ENCODE measurements at regions not wholly inside any gene's neighbourhood (a gene's known extent, or its start where the extent isn't known, plus 50 kb on each side); places are given as distances from the start of the nearest gene placed in this dataset.

DNA sequence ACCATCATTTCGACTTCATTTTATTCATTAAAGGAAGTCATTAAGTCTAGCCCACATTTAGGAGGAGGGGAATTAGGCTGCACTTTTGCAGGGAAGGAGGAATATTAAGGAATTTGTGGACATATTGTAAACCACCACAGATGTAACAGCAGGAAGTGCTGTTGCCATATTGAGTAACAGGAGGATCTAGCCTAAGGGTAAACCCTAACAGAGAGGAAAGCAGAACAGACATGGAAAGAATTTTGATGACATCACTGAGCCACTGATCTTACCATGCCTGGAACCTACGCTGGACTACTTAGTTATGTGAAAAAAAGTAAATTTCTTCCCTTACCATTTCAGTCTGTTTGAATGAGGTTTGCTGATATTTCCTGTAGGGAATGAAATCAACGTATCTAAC is 100.7 kb upstream of the ATF7IP start:
- H3K9me3 ChIP-seq (ENCODE audit: control insufficient read depth, low read length) = no peaks in the 10 kb centered on the region
- H3K4me1 ChIP-seq (ENCODE audit: control insufficient read depth, insufficient read depth, low read length, poor library complexity, severe bottlenecking) = no peaks in the 10 kb centered on the region
- no peaks in the 10 kb centered on the region for H3K36me3 ChIP-seq (ENCODE audit: control insufficient read depth, insufficient read depth, low read length)
- no peak overlapping the region for H3K4me3 ChIP-seq (ENCODE audit: insufficient read depth, low read depth, low read length, poor library complexity, severe bottlenecking)
- no peaks in the 10 kb centered on the region for H3K27me3 ChIP-seq (replicated peaks; ENCODE audit: control insufficient read depth, insufficient read depth, low read length, poor library complexity, severe bottlenecking)
- DNase-seq = no peak
- no peak overlapping the region for H3K27ac ChIP-seq (ENCODE audit: insufficient read depth, low read length, poor library complexity, severe bottlenecking)

DNA sequence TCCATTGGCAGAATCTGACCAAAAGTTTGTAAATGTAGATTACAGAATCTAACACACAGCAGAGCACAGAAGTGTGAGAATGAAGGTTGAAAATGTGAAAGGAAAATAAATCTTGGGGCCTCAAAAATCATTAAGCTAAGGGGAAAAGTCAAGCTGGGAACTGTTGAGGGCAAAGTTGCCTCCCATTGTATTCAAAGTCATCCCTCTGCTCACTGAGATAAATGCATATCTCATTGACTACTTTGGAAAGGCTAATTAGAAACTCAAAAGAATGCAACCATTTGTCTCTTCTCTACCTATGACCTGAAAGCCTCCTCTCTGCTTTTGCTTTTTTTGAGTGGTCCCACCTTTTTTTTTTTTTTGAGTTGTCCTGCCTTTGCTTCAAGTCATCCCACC is 97.4 kb upstream of the ATF7IP start:
- H3K9me3 ChIP-seq (ENCODE audit: control insufficient read depth, low read length) = no peaks in the 10 kb centered on the region
- no peaks in the 10 kb centered on the region for H3K27me3 ChIP-seq (replicated peaks; ENCODE audit: control insufficient read depth, insufficient read depth, low read length, poor library complexity, severe bottlenecking)

DNA sequence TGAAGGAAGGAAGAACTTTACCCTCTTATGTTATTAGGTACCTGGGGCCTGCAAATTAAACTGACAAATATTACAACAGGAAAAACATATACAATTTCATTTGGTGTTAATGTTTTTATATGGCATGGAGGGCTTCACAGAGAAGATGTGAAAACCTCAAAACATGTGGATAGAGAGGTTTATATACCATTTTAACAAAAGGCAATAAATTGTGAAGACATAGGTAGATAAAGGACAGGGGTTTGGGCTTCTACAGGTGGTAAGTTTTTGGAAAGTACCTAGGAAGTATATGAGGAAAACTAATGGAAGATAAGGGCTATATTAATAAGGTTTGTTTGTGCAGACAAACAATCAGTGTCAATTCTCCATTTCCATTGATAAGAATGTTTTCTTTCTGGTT is 95.1 kb upstream of the ATF7IP start:
- Histone ChIP-seq H3K27ac (ENCODE audit: insufficient read depth, low read length, poor library complexity, severe bottlenecking) (no peak overlapping the region), H3K36me3 (ENCODE audit: control insufficient read depth, insufficient read depth, low read length) (no peaks in the 10 kb centered on the region), H3K4me1 (ENCODE audit: control insufficient read depth, insufficient read depth, low read length, poor library complexity, severe bottlenecking) (no peaks in the 10 kb centered on the region), H3K27me3 (replicated peaks; ENCODE audit: control insufficient read depth, insufficient read depth, low read length, poor library complexity, severe bottlenecking) (no peaks in the 10 kb centered on the region), H3K4me3 (ENCODE audit: insufficient read depth, low read depth, low read length, poor library complexity, severe bottlenecking) (no peak overlapping the region), H3K9me3 (ENCODE audit: control insufficient read depth, low read length) (no peaks in the 10 kb centered on the region)
- DNase-seq = no peak

More for the DNA sequence above, 97.4 kb upstream of the ATF7IP start:
- Histone ChIP-seq H3K4me3 (ENCODE audit: insufficient read depth, low read depth, low read length, poor library complexity, severe bottlenecking) (no peak overlapping the region), H3K36me3 (ENCODE audit: control insufficient read depth, insufficient read depth, low read length) (no peaks in the 10 kb centered on the region), H3K4me1 (ENCODE audit: control insufficient read depth, insufficient read depth, low read length, poor library complexity, severe bottlenecking) (no peaks in the 10 kb centered on the region), H3K27ac (ENCODE audit: insufficient read depth, low read length, poor library complexity, severe bottlenecking) (no peak overlapping the region)
- no peak for DNase-seq

DNA sequence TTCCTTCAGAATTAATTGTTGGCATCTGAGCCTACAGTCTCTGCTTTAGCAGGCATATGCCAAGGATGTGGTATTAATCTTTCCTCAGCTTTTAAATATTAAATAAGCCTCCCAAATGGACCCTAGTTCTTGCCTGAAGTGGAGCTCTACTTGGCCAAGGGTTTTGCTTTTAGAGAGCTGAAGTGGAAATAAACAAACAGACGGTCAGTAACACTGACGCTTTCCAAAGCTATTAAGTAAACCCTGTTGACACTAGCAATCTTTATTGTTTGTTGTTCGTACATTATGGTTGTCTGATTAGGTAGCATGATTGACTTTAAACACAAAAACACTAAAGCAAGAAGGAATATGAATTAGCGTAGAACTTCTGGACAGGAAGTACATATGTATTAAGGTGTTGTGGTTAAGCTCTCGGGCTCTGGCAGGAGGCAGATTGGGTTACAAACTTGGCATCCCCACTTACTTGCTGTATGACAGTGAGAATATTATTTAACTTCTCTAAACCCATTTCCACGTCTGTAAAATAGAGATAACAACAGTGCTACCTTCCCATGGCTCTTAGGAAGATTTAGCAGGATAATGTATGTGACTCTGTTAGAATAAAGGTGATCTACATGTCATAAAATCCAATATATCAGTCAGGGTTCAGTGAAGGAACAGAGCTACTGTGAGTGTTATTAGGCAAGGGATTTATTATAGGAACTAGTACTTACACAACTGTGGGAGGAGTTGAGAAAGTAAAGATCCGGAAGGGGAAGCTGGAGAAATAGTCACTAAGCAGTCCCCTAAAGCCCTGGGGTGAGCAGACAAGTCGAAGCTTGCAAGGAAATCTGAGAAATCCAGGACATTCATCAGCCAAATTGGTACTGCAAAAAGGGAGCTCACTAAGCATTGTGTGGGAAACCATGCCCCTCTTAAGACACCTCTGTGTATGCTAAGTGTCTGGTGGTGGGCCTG is 92.2 kb upstream of the ATF7IP start:
- H3K27me3 ChIP-seq (replicated peaks; ENCODE audit: control insufficient read depth, insufficient read depth, low read length, poor library complexity, severe bottlenecking) = no peaks in the 10 kb centered on the region
- no peaks in the 10 kb centered on the region for H3K36me3 ChIP-seq (ENCODE audit: control insufficient read depth, insufficient read depth, low read length)
- no peak for DNase-seq
- H3K4me3 ChIP-seq (ENCODE audit: insufficient read depth, low read depth, low read length, poor library complexity, severe bottlenecking) = no peak overlapping the region
- H3K27ac ChIP-seq (ENCODE audit: insufficient read depth, low read length, poor library complexity, severe bottlenecking) = no peak overlapping the region
- H3K9me3 ChIP-seq (ENCODE audit: control insufficient read depth, low read length) = no peaks in the 10 kb centered on the region
- no peaks in the 10 kb centered on the region for H3K4me1 ChIP-seq (ENCODE audit: control insufficient read depth, insufficient read depth, low read length, poor library complexity, severe bottlenecking)

DNA sequence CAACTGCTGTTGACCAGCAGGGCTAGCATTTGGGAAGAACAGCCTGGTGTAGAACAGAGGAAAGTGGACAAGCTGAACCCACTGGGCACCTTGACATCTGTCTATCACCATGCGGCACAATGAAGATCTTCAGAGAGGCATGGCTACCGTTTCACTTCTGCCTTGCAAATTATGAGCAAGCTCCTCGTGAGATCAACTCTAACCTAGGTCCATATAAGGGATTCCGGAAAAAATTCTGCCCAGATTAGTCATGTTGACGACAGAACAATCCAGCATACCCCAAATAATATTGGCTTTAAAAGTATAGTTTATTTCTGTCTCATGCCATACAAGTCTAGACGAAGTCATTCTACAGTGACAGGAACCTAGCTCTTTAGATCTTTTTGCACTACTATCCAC is 91.6 kb upstream of the ATF7IP start:
- no peak overlapping the region for H3K4me3 ChIP-seq (ENCODE audit: insufficient read depth, low read depth, low read length, poor library complexity, severe bottlenecking)
- no peaks in the 10 kb centered on the region for H3K9me3 ChIP-seq (ENCODE audit: control insufficient read depth, low read length)
- no peak overlapping the region for H3K27ac ChIP-seq (ENCODE audit: insufficient read depth, low read length, poor library complexity, severe bottlenecking)
- H3K4me1 ChIP-seq (ENCODE audit: control insufficient read depth, insufficient read depth, low read length, poor library complexity, severe bottlenecking) = no peaks in the 10 kb centered on the region
- H3K27me3 ChIP-seq (replicated peaks; ENCODE audit: control insufficient read depth, insufficient read depth, low read length, poor library complexity, severe bottlenecking) = no peaks in the 10 kb centered on the region
- no peaks in the 10 kb centered on the region for H3K36me3 ChIP-seq (ENCODE audit: control insufficient read depth, insufficient read depth, low read length)
- DNase-seq = no peak

DNA sequence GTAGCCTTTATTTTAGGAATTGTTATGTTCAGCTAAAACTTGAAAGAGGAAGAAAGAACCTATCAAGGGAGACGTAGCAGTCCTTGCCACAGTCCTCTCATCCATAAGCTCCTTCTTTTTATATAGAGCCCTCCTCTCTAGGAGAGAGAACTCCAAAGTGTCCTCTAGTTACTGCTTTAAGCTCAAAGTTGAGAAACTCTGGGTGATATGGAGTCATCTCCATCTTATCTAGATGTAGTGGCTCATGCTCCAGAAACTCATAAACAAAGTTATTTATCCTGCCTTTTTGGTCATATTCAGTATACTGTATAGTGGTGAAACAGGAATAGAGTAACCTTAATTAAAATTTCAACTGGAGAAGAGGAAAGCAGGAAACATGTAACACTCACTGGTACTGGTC is 90.4 kb upstream of the ATF7IP start:
- H3K4me3 ChIP-seq (ENCODE audit: insufficient read depth, low read depth, low read length, poor library complexity, severe bottlenecking) = no peak overlapping the region
- H3K27me3 ChIP-seq (replicated peaks; ENCODE audit: control insufficient read depth, insufficient read depth, low read length, poor library complexity, severe bottlenecking) = no peaks in the 10 kb centered on the region
- H3K27ac ChIP-seq (ENCODE audit: insufficient read depth, low read length, poor library complexity, severe bottlenecking) = no peak overlapping the region
- H3K9me3 ChIP-seq (ENCODE audit: control insufficient read depth, low read length) = no peaks in the 10 kb centered on the region
- no peak for DNase-seq
- H3K4me1 ChIP-seq (ENCODE audit: control insufficient read depth, insufficient read depth, low read length, poor library complexity, severe bottlenecking) = no peaks in the 10 kb centered on the region
- H3K36me3 ChIP-seq (ENCODE audit: control insufficient read depth, insufficient read depth, low read length) = no peaks in the 10 kb centered on the region

DNA sequence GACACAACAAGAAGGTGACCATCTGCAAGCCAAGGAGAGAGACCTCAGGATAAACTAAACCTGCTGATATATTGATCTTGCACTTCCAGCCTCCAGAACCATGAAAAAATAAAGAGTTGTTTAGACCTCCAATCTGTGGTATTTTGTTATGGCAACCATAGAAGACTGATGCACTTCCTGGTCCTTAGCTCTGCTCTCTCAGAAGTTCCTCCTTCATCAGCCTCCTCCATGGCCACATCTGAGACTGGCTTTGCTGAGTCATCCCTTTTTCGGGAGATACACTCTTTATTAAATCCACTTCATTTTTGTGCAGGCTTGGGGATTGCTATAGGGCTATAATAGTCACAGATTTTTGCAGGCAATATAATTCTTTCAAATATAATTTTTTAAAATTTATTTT is 89.6 kb upstream of the ATF7IP start:
- Histone ChIP-seq H3K27ac (ENCODE audit: insufficient read depth, low read length, poor library complexity, severe bottlenecking) (no peak overlapping the region), H3K4me1 (ENCODE audit: control insufficient read depth, insufficient read depth, low read length, poor library complexity, severe bottlenecking) (no peaks in the 10 kb centered on the region), H3K36me3 (ENCODE audit: control insufficient read depth, insufficient read depth, low read length) (no peaks in the 10 kb centered on the region), H3K27me3 (replicated peaks; ENCODE audit: control insufficient read depth, insufficient read depth, low read length, poor library complexity, severe bottlenecking) (no peaks in the 10 kb centered on the region), H3K9me3 (ENCODE audit: control insufficient read depth, low read length) (no peaks in the 10 kb centered on the region), H3K4me3 (ENCODE audit: insufficient read depth, low read depth, low read length, poor library complexity, severe bottlenecking) (no peak overlapping the region)
- no peak for DNase-seq

DNA sequence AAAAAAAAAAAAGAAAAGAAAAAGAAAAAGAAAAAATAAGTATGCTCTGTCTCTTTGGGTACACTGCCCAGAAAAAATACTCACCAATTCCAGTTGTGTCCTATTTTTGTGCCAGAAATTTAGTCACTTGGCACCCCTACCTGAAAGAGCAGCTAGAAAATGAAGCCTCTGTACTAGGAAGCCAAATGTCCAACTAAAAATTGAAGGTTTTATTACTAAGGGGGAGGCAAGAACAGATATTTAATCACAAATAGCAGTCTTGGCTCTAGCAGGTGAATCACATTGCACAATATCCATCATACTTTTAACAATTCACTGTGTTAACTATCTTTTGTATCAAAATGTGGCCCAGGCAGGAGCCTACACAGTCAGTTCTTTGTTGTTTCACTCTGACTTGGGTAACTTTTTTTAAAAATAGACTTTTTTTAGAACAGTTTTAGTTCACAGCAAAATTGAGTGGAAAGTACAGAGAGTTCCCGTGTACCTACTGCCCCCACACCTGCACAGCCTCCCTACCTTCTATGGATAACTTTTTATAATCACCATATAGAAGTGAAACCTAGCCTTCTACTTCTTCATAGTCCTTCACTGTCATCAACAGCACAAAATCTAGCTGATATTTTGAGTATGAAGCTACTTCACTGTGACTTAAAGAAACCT is 87.1 kb upstream of the ATF7IP start:
- Histone ChIP-seq H3K27ac (ENCODE audit: insufficient read depth, low read length, poor library complexity, severe bottlenecking) (no peak overlapping the region), H3K9me3 (ENCODE audit: control insufficient read depth, low read length) (no peaks in the 10 kb centered on the region), H3K4me3 (ENCODE audit: insufficient read depth, low read depth, low read length, poor library complexity, severe bottlenecking) (no peak overlapping the region), H3K36me3 (ENCODE audit: control insufficient read depth, insufficient read depth, low read length) (no peaks in the 10 kb centered on the region), H3K27me3 (replicated peaks; ENCODE audit: control insufficient read depth, insufficient read depth, low read length, poor library complexity, severe bottlenecking) (no peaks in the 10 kb centered on the region), H3K4me1 (ENCODE audit: control insufficient read depth, insufficient read depth, low read length, poor library complexity, severe bottlenecking) (no peaks in the 10 kb centered on the region)
- no peak for DNase-seq

DNA sequence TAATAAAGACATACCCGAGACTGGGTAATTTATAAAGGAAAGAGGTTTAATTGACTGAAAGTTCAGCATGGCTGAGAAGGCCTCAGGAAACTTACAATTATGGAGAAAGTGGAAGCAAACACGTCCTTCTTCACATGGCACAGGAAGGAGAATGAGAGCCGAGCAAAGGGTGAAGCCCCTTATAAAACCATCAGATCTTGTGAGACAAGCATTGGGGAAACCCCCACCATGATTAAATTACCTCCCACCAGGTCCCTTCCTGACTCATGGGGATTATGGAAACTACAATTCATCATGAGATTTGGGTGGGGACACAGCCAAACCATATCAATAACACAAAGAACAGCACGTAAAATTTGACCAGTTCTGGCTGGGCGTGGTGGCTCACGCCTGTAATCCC is 85.6 kb upstream of the ATF7IP start:
- no peaks in the 10 kb centered on the region for H3K4me1 ChIP-seq (ENCODE audit: control insufficient read depth, insufficient read depth, low read length, poor library complexity, severe bottlenecking)
- H3K27ac ChIP-seq (ENCODE audit: insufficient read depth, low read length, poor library complexity, severe bottlenecking) = no peak overlapping the region
- no peaks in the 10 kb centered on the region for H3K9me3 ChIP-seq (ENCODE audit: control insufficient read depth, low read length)
- no peaks in the 10 kb centered on the region for H3K27me3 ChIP-seq (replicated peaks; ENCODE audit: control insufficient read depth, insufficient read depth, low read length, poor library complexity, severe bottlenecking)
- H3K4me3 ChIP-seq (ENCODE audit: insufficient read depth, low read depth, low read length, poor library complexity, severe bottlenecking) = no peak overlapping the region
- no peaks in the 10 kb centered on the region for H3K36me3 ChIP-seq (ENCODE audit: control insufficient read depth, insufficient read depth, low read length)
- no peak for DNase-seq

DNA sequence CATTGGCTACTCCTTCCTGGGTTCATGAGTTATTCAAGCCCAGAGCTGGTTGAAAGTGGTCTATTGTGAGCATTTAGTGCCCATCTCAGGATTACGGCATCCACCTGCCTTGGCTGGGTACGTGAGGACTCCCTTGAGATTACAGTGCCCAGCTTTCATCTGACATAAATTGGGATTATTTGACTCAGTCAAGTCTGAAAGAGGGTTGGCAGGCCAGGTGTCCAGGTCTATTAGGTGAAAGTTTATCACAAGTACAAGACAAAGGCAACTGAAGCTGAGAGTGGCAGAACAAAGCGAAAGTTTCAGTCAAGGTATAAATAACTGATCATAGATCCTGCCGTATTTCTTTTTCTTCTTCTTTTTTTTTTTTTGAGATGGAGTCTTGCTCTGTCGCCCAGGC is 84.6 kb upstream of the ATF7IP start:
- no peaks in the 10 kb centered on the region for H3K27me3 ChIP-seq (replicated peaks; ENCODE audit: control insufficient read depth, insufficient read depth, low read length, poor library complexity, severe bottlenecking)
- H3K4me3 ChIP-seq (ENCODE audit: insufficient read depth, low read depth, low read length, poor library complexity, severe bottlenecking) = no peak overlapping the region
- H3K9me3 ChIP-seq (ENCODE audit: control insufficient read depth, low read length) = no peaks in the 10 kb centered on the region
- DNase-seq = no peak
- H3K4me1 ChIP-seq (ENCODE audit: control insufficient read depth, insufficient read depth, low read length, poor library complexity, severe bottlenecking) = no peaks in the 10 kb centered on the region
- no peak overlapping the region for H3K27ac ChIP-seq (ENCODE audit: insufficient read depth, low read length, poor library complexity, severe bottlenecking)
- no peaks in the 10 kb centered on the region for H3K36me3 ChIP-seq (ENCODE audit: control insufficient read depth, insufficient read depth, low read length)
